Panc1 (cell line): ENCODE measurements at regions not wholly inside any gene's neighbourhood (a gene's known extent, or its start where the extent isn't known, plus 50 kb on each side); places are given as distances from the start of the nearest gene placed in this dataset.

Experiments
- ATAC-seq: fragments of 200-7000 bp; cut with Tn5 transposase; 2 replicates; pipeline ENCODE4 v1.9.1; 2020; ENCODE audit warnings: mild to moderate bottlenecking, moderate library complexity
- BruUV-seq: library from RNA; stranded (reverse); fragments of 400-500 nt; replicated peaks from 2 replicates; lab custom pipeline; 2021; lab: Mats Ljungman, UMichigan
- CTCF ChIA-PET: fragments of 300-600 bp; sonication (Branson Sonifier 250); formaldehyde crosslinking; loops from one replicate; lab custom pipeline; 2022; ENCODE audit warnings: antibody characterized with exemption; lab: Charles Lee
- POLR2A ChIA-PET: fragments of 300-600 bp; sonication (Branson Sonifier 250); formaldehyde crosslinking; loops from one replicate; lab custom pipeline; 2022; ENCODE audit warnings: antibody characterized with exemption; lab: Charles Lee
- DNase-seq: peaks from one replicate; pipeline ENCODE4 v3.0.0-alpha.2; 2010; ENCODE audit warnings: low read depth, low spot score
- H3K27ac ChIP-seq: 2 replicates; pipeline ENCODE4 v1.5.1; 2011; ENCODE audit warnings: mild to moderate bottlenecking, low read length, inconsistent platforms
- H3K27me3 ChIP-seq: fragments of 200-500 bp; sonication (Bioruptor generic); 2 replicates; pipeline ENCODE4 v1.6.0; 2014; ENCODE audit warnings: low read length, inconsistent platforms; ENCODE audit not compliant: control insufficient read depth, insufficient read depth
- H3K36me3 ChIP-seq: fragments of 200-500 bp; sonication (Bioruptor generic); 2 replicates; pipeline ENCODE4 v1.5.1; 2014; ENCODE audit warnings: inconsistent platforms, mild to moderate bottlenecking, low read length, moderate library complexity; ENCODE audit not compliant: control insufficient read depth, insufficient read depth
- H3K4me1 ChIP-seq: 2 replicates; pipeline ENCODE4 v1.5.1; 2011; ENCODE audit warnings: inconsistent platforms, mild to moderate bottlenecking, low read length, moderate library complexity; ENCODE audit not compliant: control insufficient read depth, insufficient read depth
- H3K4me3 ChIP-seq, 2 experiments: 2 replicates each; pipeline ENCODE4 v1.5.1; 2011 to 2012; ENCODE audit warnings: low read depth in 2 of 2, low read length in 2 of 2, mild to moderate bottlenecking in 2 of 2, inconsistent platforms in 1 of 2, moderate library complexity in 1 of 2
- H3K9me3 ChIP-seq: fragments of 200-500 bp; sonication (Bioruptor generic); 2 replicates; pipeline ENCODE4 v1.5.1; 2014; ENCODE audit warnings: low read depth, mild to moderate bottlenecking, inconsistent platforms, low read length, moderate library complexity; ENCODE audit not compliant: control insufficient read depth, insufficient read depth
- CTCF ChIP-seq: fragments of 450-650 bp; IDR thresholded peaks from 2 replicates; pipeline ENCODE4 v1.5.1; 2017; ENCODE audit warnings: mild to moderate bottlenecking
- POLR2AphosphoS5 ChIP-seq: IDR thresholded peaks from 2 replicates; pipeline ENCODE4 v1.6.1; 2012; ENCODE audit warnings: mild to moderate bottlenecking, low read depth, low read length, moderate library complexity
- REST ChIP-seq, 2 experiments: IDR thresholded peaks; 2 replicates each; pipeline ENCODE4 v1.6.1; 2011 to 2012; ENCODE audit warnings: low read depth in 2 of 2, control low read depth in 1 of 2, low read length in 1 of 2, mild to moderate bottlenecking in 1 of 2, moderate library complexity in 1 of 2; ENCODE audit not compliant: insufficient read depth in 1 of 2
- SIN3A ChIP-seq: IDR thresholded peaks from 2 replicates; pipeline ENCODE4 v1.6.1; 2012; ENCODE audit warnings: low read depth, mild to moderate bottlenecking, low read length, moderate library complexity, borderline replicate concordance; ENCODE audit not compliant: insufficient read depth
- TCF7L2 ChIP-seq: IDR thresholded peaks from 2 replicates; pipeline ENCODE4 v1.6.1; 2011; ENCODE audit warnings: mild to moderate bottlenecking, low read depth, low read length, inconsistent platforms
- in situ Hi-C: cut with HindIII; loops from 2 replicates; pipeline ENCODE4 v1.10.0; 2016; ENCODE audit warnings: low sequenced_read_pairs, low pct_unique_long_range_greater_than_20kb
- intact Hi-C: fragments of 100-400 bp; cut with micrococcal nuclease; formaldehyde crosslinking; loops from one replicate; pipeline ENCODE4 v1.10.0; 2022; ENCODE audit not compliant: unreplicated experiment

GRCh38 chr3:64856106-64856505, 168.3 kb upstream of the ADAMTS9 start:
- CTCF ChIA-PET: interaction anchor here (0.6 kb wide), 1 partner anchor 323 kb away, joined by 3 read pairs; no protein-coding TSS in a partner anchor
- no peaks in the 10 kb centered on the region for H3K9me3 ChIP-seq
- no peaks in the 10 kb centered on the region for H3K27me3 ChIP-seq
- BruUV-seq: no TSS peak
- no peak overlapping the region for H3K27ac ChIP-seq
- in situ Hi-C loops (no loop called here), intact Hi-C loops (no loop called here)
- POLR2A ChIA-PET: no interaction called here
- ATAC-seq: no peak
- no peaks in the 10 kb centered on the region for H3K4me1 ChIP-seq
- DNase-seq: no peak
- H3K4me3 ChIP-seq: no peak overlapping the region
- TF ChIP-seq TCF7L2 (no peak), POLR2AphosphoS5 (no peak), CTCF (no peak), REST (IDR thresholded peaks at IDR 0.05; ENCODE audit: insufficient read depth in 1 of 2, low read depth in 2 of 2, low read length in 1 of 2) (no peak), SIN3A (no peak)
- no peaks in the 10 kb centered on the region for H3K36me3 ChIP-seq

GRCh38 chr3:64853456-64853855, 165.7 kb upstream of the ADAMTS9 start:
- TF ChIP-seq TCF7L2: no peak
- no peak for TF ChIP-seq CTCF
- no peak for TF ChIP-seq REST (IDR thresholded peaks at IDR 0.05; ENCODE audit: insufficient read depth in 1 of 2, low read depth in 2 of 2, low read length in 1 of 2)
- no peak for TF ChIP-seq SIN3A
- TF ChIP-seq POLR2AphosphoS5: no peak
- ChIA-PET POLR2A (no interaction called here), CTCF (no interaction called here)
- DNase-seq (no peak), ATAC-seq (no peak)
- no peaks in the 10 kb centered on the region for H3K27me3 ChIP-seq
- H3K27ac ChIP-seq: no peak overlapping the region
- no peaks in the 10 kb centered on the region for H3K36me3 ChIP-seq
- intact Hi-C loops: no loop called here
- BruUV-seq: no TSS peak
- H3K4me3 ChIP-seq: no peak overlapping the region
- no peaks in the 10 kb centered on the region for H3K4me1 ChIP-seq
- in situ Hi-C loops: no loop called here
- H3K9me3 ChIP-seq: no peaks in the 10 kb centered on the region
